H9 (cell line): ENCODE measurements at regions not wholly inside any gene's neighbourhood (a gene's known extent, or its start where the extent isn't known, plus 50 kb on each side); places are given as distances from the start of the nearest gene placed in this dataset.

Experiments
- DNase-seq: peaks from one replicate; pipeline ENCODE4 v3.0.0-alpha.2; 2017
- H2AFZ ChIP-seq: one replicate; pipeline ENCODE4 v1.6.1; 2013; ENCODE audit warnings: mild to moderate bottlenecking, low read length, control low read depth, moderate library complexity
- H2AK5ac ChIP-seq: 2 replicates; pipeline ENCODE4 v1.6.1; 2013; ENCODE audit warnings: low read length, control low read depth, mixed read lengths; ENCODE audit not compliant: insufficient read length
- H2BK120ac ChIP-seq: one replicate; pipeline ENCODE4 v1.6.1; 2013; ENCODE audit warnings: low read depth, mild to moderate bottlenecking, low read length, control low read depth, inconsistent platforms; ENCODE audit not compliant: poor library complexity, severe bottlenecking
- H2BK12ac ChIP-seq: 2 replicates; pipeline ENCODE4 v1.6.1; 2013; ENCODE audit warnings: low read length, control low read depth, mixed read lengths, low read depth; ENCODE audit not compliant: insufficient read length
- H2BK15ac ChIP-seq: 2 replicates; pipeline ENCODE4 v1.6.1; 2013; ENCODE audit warnings: low read depth, low read length, control low read depth
- H2BK20ac ChIP-seq: one replicate; pipeline ENCODE4 v1.6.1; 2013; ENCODE audit warnings: low read depth, mild to moderate bottlenecking, low read length, control low read depth, inconsistent platforms; ENCODE audit not compliant: poor library complexity, severe bottlenecking
- H2BK5ac ChIP-seq: 2 replicates; pipeline ENCODE4 v1.6.1; 2013; ENCODE audit warnings: low read length, control low read depth, mixed read lengths; ENCODE audit not compliant: insufficient read length
- H3K14ac ChIP-seq: 2 replicates; pipeline ENCODE4 v1.6.1; 2013; ENCODE audit warnings: low read length, control low read depth; ENCODE audit not compliant: insufficient read depth
- H3K18ac ChIP-seq: 2 replicates; pipeline ENCODE4 v1.6.1; 2013; ENCODE audit warnings: low read depth, mild to moderate bottlenecking, mixed read lengths, low read length, control low read depth; ENCODE audit not compliant: insufficient read length
- H3K23ac ChIP-seq: 2 replicates; pipeline ENCODE4 v1.6.1; 2013; ENCODE audit warnings: low read length, control low read depth, mixed read lengths, low read depth; ENCODE audit not compliant: insufficient read length
- H3K23me2 ChIP-seq: 2 replicates; pipeline ENCODE4 v1.6.1; 2013; ENCODE audit warnings: low read depth, mild to moderate bottlenecking, mixed read lengths, low read length, control low read depth; ENCODE audit not compliant: insufficient read length, poor library complexity, severe bottlenecking
- H3K27ac ChIP-seq: 2 replicates; pipeline ENCODE4 v1.5.1; 2013; ENCODE audit warnings: low read length, control low read depth, mixed read lengths, low read depth; ENCODE audit not compliant: insufficient read length
- H3K27me3 ChIP-seq: 2 replicates; pipeline ENCODE4 v1.6.1; 2013; ENCODE audit warnings: low read length, control low read depth, inconsistent platforms; ENCODE audit not compliant: insufficient read depth
- H3K4ac ChIP-seq: 2 replicates; pipeline ENCODE4 v1.6.1; 2013; ENCODE audit warnings: low read depth, mild to moderate bottlenecking, control low read depth, inconsistent platforms, low read length, moderate library complexity
- H3K4me1 ChIP-seq: 2 replicates; pipeline ENCODE4 v1.6.1; 2013; ENCODE audit warnings: low read length, control low read depth, inconsistent platforms; ENCODE audit not compliant: insufficient read depth
- H3K4me2 ChIP-seq: 2 replicates; pipeline ENCODE4 v1.6.1; 2013; ENCODE audit warnings: low read length, control low read depth, mixed read lengths; ENCODE audit not compliant: insufficient read length, insufficient read depth
- H3K56ac ChIP-seq: 2 replicates; pipeline ENCODE4 v1.6.1; 2013; ENCODE audit warnings: low read depth, mild to moderate bottlenecking, mixed read lengths, low read length, control low read depth; ENCODE audit not compliant: insufficient read length
- H3K79me1 ChIP-seq: 2 replicates; pipeline ENCODE4 v1.6.1; 2013; ENCODE audit warnings: low read depth, mild to moderate bottlenecking, moderate library complexity, low read length, control low read depth, inconsistent platforms; ENCODE audit not compliant: insufficient read depth, poor library complexity, severe bottlenecking
- H3K79me2 ChIP-seq: 2 replicates; pipeline ENCODE4 v1.6.1; 2013; ENCODE audit warnings: low read length, control low read depth, inconsistent platforms; ENCODE audit not compliant: insufficient read depth
- H3K9ac ChIP-seq: 2 replicates; pipeline ENCODE4 v1.6.1; 2013; ENCODE audit warnings: low read length, control low read depth, mixed read lengths; ENCODE audit not compliant: insufficient read length; ENCODE audit errors: extremely low read depth
- H3K9me3 ChIP-seq: one replicate; pipeline ENCODE4 v1.6.1; 2013; ENCODE audit warnings: low read depth, low read length, inconsistent platforms; ENCODE audit not compliant: control insufficient read depth
- H3T11ph ChIP-seq: one replicate; pipeline ENCODE4 v1.6.1; 2013; ENCODE audit warnings: mild to moderate bottlenecking, low read length, control low read depth, inconsistent platforms
- H4K20me1 ChIP-seq: one replicate; pipeline ENCODE4 v1.6.1; 2013; ENCODE audit not compliant: control insufficient read depth, insufficient read length, insufficient read depth
- H4K5ac ChIP-seq: 2 replicates; pipeline ENCODE4 v1.6.1; 2013; ENCODE audit warnings: low read depth, mild to moderate bottlenecking, mixed read lengths, low read length, control low read depth; ENCODE audit not compliant: insufficient read length
- H4K8ac ChIP-seq: replicated peaks from 2 replicates; pipeline ENCODE4 v1.6.1; 2013; ENCODE audit warnings: low read length, control low read depth, mixed read lengths, low read depth; ENCODE audit not compliant: insufficient read length
- H4K91ac ChIP-seq: 2 replicates; pipeline ENCODE4 v1.6.1; 2013; ENCODE audit warnings: low read depth, mild to moderate bottlenecking, moderate library complexity, mixed read lengths, low read length, control low read depth; ENCODE audit not compliant: insufficient read length
- H3K27ac Mint-ChIP-seq, 3 experiments: 2 replicates in 2 of 3; 3 replicates in 1 of 3; pipeline ENCODE4 v1.8.0; 2020 to 2021; ENCODE audit warnings: mixed read lengths in 3 of 3, mild to moderate bottlenecking in 1 of 3, moderate library complexity in 1 of 3
- H3K27me3 Mint-ChIP-seq: 2 replicates; pipeline ENCODE4 v1.8.0; 2021; ENCODE audit warnings: low read depth, mild to moderate bottlenecking, moderate library complexity, mixed read lengths
- H3K36me3 Mint-ChIP-seq, 3 experiments: 2 replicates in 2 of 3; 3 replicates in 1 of 3; pipeline ENCODE4 v1.8.0; 2020 to 2021; ENCODE audit warnings: low read depth in 3 of 3, mixed read lengths in 3 of 3; ENCODE audit not compliant: insufficient read depth in 1 of 3
- H3K4me1 Mint-ChIP-seq, 2 experiments: 2 replicates each; pipeline ENCODE4 v1.8.0; 2020; ENCODE audit warnings: mixed read lengths in 2 of 2
- H3K4me3 Mint-ChIP-seq, 2 experiments: 2 replicates in 1 of 2; 3 replicates in 1 of 2; pipeline ENCODE4 v1.8.0; 2020 to 2021; ENCODE audit warnings: mild to moderate bottlenecking in 2 of 2, mixed read lengths in 2 of 2, moderate library complexity in 1 of 2
- H3K9me3 Mint-ChIP-seq, 2 experiments: 2 replicates in 1 of 2; 3 replicates in 1 of 2; pipeline ENCODE4 v1.8.0; 2020; ENCODE audit warnings: mild to moderate bottlenecking in 2 of 2, mixed read lengths in 2 of 2, moderate library complexity in 1 of 2
- CTCF ChIP-seq: fragments of 200-600 bp; sonication (generic); conservative IDR thresholded peaks from 3 replicates; pipeline ENCODE4 v1.8.0; 2021; ENCODE audit warnings: antibody characterized with exemption, mild to moderate bottlenecking
- WGBS: extraction: QIAGEN DNeasy Blood & Tissue Kit; methylation state at CpG from one replicate; pipeline ENCODE4 v1.1.7; 2013; ENCODE audit warnings: missing lambda C conversion rate, low lambda C conversion rate, mixed read lengths; ENCODE audit not compliant: insufficient read length; ENCODE audit errors: extremely low coverage; 5-methylcytosine and 5-hydroxymethylcytosine counted together

DNA sequence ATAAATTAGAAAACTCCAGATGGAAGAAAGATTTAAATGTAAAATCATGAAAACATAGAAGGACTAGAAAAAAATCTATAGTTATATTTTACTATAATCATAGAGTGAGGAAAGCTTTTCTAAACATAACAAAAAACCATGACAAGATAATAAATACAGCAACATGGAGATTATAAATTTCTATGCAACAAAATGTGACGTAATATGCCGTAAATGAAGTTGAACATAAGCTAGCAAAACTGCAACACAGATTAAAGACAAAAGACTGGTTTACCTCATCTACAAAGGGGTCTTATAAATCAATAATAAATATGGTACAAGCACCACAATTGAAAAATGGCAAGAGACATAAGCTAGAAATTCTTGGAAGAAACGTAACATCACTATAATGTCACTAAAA is 140.4 kb downstream of the C4orf33 start:
- no peaks in the 10 kb centered on the region for H4K20me1 ChIP-seq
- H3K36me3 Mint-ChIP-seq: no peaks in the 10 kb centered on the region
- DNase-seq: no peak
- H3K23ac ChIP-seq: no peak overlapping the region
- no peak overlapping the region for H3K4me3 Mint-ChIP-seq
- no peak overlapping the region for H2BK5ac ChIP-seq
- H3T11ph ChIP-seq: no peak overlapping the region
- no peak overlapping the region for H2AFZ ChIP-seq
- no peak overlapping the region for H2BK120ac ChIP-seq
- no peak overlapping the region for H4K91ac ChIP-seq
- no peak overlapping the region for H2BK12ac ChIP-seq
- no peak overlapping the region for H4K8ac ChIP-seq
- no peak overlapping the region for H3K27ac Mint-ChIP-seq
- H2BK15ac ChIP-seq: no peak overlapping the region
- no peaks in the 10 kb centered on the region for H3K79me2 ChIP-seq
- TF ChIP-seq CTCF: no peak
- no peaks in the 10 kb centered on the region for H3K4me1 ChIP-seq
- no peak overlapping the region for H4K5ac ChIP-seq
- peaks cover 4 to 7% of the 10 kb centered on the region in 2 experiments for H3K4me1 Mint-ChIP-seq
- H3K9me3 ChIP-seq: no peaks in the 10 kb centered on the region
- no peaks in the 10 kb centered on the region for H3K23me2 ChIP-seq
- no peak overlapping the region for H3K18ac ChIP-seq
- H3K9ac ChIP-seq: no peak overlapping the region
- no peak overlapping the region for H3K14ac ChIP-seq
- no peak overlapping the region for H3K4ac ChIP-seq
- no peaks in the 10 kb centered on the region for H3K27me3 Mint-ChIP-seq
- H2BK20ac ChIP-seq: no peak overlapping the region
- no CpG with 5 or more reads among the region's 3 CpGs for WGBS
- no peaks in the 10 kb centered on the region for H3K27me3 ChIP-seq
- no peak overlapping the region for H3K4me2 ChIP-seq
- no peaks in the 10 kb centered on the region for H3K79me1 ChIP-seq
- H3K56ac ChIP-seq: no peak overlapping the region
- H3K9me3 Mint-ChIP-seq: no peaks in the 10 kb centered on the region
- H3K27ac ChIP-seq: no peak overlapping the region
- H2AK5ac ChIP-seq: no peak overlapping the region
